AG09319 (cell line): ENCODE measurements at regions not wholly inside any gene's neighbourhood (a gene's known extent, or its start where the extent isn't known, plus 50 kb on each side); places are given as distances from the start of the nearest gene placed in this dataset.
A peak's percentile ranks its signal among the peaks of the same experiment; 100 is the strongest.
"Not testable (repeated sequence)": the region's sequence is repeated elsewhere in the genome, so short reads cannot be mapped to it uniquely, and the experiment has no call there.

Experiments used
- DNase-seq: peaks from one replicate; pipeline ENCODE4 v3.0.0-alpha.2; 2010; ENCODE audit warnings: low read depth; ENCODE audit errors: extremely low read depth
- TF ChIP-seq, protein P1 (sequence below): IDR thresholded peaks from 2 replicates; pipeline ENCODE4 v1.5.1; 2011; ENCODE audit warnings: low read depth, mild to moderate bottlenecking, inconsistent platforms, low read length, moderate library complexity

DNA sequence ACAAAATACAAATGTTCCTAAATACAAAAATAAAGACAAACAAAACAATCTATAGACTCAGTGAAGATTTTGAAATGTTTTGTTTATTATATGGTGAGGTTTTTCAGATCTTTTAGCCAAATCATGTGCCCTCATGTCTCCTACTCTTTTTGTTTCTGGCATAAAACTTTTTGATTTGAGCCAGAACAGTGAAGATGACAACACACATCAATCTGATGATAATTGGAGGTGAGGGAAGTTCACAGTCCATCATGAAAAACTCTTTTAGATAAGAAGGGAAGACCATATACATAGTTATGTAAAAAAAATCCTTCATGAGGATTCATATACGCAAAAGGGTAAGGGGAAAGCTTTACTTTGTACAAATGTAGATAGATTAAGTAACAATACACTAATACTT, 75.1 kb upstream of the OSBPL11 start:
- TF ChIP-seq, protein P1, sequence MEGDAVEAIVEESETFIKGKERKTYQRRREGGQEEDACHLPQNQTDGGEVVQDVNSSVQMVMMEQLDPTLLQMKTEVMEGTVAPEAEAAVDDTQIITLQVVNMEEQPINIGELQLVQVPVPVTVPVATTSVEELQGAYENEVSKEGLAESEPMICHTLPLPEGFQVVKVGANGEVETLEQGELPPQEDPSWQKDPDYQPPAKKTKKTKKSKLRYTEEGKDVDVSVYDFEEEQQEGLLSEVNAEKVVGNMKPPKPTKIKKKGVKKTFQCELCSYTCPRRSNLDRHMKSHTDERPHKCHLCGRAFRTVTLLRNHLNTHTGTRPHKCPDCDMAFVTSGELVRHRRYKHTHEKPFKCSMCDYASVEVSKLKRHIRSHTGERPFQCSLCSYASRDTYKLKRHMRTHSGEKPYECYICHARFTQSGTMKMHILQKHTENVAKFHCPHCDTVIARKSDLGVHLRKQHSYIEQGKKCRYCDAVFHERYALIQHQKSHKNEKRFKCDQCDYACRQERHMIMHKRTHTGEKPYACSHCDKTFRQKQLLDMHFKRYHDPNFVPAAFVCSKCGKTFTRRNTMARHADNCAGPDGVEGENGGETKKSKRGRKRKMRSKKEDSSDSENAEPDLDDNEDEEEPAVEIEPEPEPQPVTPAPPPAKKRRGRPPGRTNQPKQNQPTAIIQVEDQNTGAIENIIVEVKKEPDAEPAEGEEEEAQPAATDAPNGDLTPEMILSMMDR, result no peak
- no peak for DNase-seq

DNA sequence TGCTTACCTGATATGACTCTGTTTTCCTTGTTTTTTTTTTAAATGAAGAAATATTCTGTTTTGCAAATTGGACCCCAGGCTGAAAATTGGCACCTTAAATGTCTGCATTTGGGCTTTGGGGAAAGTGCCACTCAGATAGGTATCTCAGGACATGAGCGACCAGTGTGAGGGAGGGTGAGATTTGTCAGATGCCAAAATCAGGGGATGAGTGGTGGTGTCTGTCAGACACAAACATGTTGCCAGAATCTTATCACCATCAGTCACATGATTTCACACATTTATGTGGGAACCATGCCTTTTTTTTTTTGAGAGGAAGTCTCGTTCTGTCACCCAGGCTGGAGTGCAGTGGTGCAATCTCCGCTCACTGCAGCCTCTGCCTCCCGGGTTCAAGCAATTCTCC, 75.6 kb upstream of the OSBPL11 start:
- no peak for DNase-seq
- TF ChIP-seq, protein P1, result no peak

DNA sequence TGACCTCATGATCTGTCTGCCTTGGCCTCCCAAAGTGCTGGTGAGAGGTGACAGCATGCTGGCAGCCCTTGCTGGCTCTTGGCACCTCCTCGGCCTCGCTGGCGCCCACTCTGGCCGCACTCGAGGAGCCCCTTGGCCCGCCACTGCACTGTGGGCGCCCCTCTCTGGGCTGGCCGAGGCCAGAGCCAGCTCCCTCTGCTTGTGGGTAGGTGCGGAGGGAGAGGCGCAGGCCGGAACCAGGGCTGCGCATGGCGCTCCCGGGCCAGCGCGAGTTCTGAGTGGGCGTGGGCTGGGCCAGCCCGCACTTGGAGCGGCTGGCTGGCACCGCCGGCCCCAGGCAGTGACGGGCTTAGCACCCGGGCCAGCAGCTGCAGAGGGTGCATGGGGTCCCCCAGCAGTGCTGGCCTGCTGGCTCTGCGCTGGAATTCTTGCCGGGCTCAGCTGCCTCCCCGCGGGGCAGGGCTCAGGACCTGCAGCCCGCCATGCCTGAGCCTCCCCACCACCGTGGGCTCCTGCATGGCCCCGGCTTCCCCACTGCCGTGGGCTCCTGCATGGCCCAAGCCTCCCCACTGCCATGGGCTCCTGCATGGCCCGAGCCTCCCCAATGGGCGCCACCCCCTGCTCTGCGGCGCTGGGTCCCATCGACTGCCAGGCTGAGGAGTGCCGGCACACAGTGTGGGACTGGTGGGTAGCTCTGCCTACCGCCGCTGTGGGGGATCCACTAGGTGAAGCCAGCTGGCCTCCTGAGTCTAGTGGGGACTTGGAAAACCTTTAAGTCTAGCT, 76.4 kb upstream of the OSBPL11 start:
- TF ChIP-seq, protein P1, result no peak

DNA sequence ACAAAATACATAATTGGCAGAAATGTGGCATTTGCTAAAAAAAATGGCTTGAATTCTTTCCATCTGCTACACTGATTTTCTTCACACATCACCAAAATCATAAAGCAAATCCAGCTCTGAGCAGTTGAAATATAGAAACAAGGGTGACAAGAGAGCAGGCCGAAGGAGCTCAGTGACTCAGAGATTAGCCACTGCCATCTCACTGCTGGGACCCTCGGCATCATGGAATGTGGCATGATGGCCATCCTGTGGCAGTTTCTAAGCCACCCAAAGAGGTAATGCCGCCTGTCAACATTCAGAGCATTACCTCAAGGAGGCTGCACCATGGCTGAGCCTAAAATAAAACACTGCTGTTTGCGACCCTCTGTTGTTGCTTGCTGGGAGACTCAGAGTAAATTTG, 80.5 kb upstream of the OSBPL11 start:
- no peak for DNase-seq
- TF ChIP-seq, protein P1, result no peak

More for the DNA sequence above, 76.4 kb upstream of the OSBPL11 start:
- DNase-seq, result no peak

DNA sequence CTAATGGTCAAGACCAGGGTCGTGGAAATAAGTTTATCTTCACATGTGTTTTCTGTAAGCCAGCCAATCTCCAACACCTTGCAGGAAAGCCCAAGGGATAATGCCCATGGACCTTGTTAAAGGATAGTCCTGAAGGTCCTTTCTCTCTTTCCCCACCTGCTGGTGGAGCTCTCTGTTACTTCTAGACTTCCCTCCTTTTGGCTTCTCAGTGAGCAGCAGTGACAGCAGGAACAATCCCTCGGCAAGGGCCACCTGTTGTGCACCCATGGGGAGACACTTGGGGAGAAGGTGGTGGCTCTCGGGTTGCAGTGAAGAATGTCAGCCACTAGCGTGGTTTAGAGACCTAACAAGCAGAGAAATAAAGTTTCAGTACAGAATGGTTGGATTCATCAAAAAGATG, 84.0 kb upstream of the OSBPL11 start:
- TF ChIP-seq, protein P1, result peak; percentile 2
- no peak for DNase-seq

DNA sequence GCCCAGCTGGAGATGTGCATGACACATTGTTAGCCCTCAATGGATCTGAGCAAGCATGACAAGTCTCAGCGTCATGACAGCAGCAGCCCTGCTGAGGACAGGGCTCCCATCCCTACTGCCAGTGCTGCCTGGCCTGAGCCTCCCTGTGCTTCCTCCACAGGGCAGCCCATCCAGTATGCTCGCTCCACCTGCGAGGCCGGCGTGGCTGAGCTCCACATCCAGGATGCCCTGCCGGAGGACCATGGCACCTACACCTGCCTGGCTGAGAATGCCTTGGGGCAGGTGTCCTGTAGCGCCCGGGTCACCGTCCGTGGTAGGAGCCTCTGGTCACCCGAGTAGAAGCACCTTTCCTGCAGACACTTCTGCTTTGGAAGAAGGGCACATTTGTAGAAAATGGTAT, 85.8 kb upstream of the OSBPL11 start:
- DNase-seq, result no peak
- TF ChIP-seq, protein P1, result no peak

DNA sequence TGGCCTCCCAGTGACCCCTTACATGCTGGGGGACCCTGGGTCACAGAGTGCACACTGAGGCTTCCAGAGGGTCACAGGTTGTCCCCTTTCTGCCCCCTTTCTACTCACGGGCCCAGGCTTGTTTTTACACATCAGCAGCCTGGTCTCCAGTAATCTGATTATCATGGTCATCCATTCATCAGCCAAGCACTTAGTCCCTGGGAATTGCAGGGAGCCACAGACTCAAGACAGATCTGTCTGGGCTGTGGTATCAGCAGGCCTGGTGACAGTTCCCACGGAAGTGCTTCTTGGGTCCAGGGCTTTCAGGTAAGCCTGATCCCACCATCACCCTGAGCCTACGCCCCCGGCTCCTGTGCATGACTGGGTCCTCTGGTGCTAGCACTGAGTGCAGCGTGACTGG, 86.6 kb upstream of the OSBPL11 start:
- DNase-seq, result not testable (repeated sequence)

DNA sequence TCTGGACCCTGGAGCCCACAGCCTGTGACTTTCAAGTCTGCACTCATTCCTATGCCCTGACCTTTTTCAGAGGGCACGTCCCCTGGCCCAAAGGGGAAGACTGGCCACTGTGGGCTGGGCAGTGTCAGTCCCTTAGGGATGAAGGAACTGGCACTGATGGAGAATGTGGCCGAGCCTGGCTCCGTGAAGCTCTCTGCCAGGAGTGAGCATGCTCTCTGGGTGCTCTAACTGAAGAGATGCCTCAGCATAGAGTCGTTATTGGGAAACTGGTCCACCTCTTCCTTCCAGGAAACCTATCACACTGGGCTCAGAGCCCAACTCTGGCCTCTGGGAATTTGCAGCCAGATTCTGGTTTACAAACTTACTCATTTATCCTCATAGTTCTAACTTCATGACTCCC, 87.3 kb upstream of the OSBPL11 start:
- DNase-seq, result not testable (repeated sequence)
